ENCODE measurements at regions not wholly inside any gene's neighbourhood (a gene's known extent, or its start where the extent isn't known, plus 50 kb on each side); places are given as distances from the start of the nearest gene placed in this dataset.

DNA sequence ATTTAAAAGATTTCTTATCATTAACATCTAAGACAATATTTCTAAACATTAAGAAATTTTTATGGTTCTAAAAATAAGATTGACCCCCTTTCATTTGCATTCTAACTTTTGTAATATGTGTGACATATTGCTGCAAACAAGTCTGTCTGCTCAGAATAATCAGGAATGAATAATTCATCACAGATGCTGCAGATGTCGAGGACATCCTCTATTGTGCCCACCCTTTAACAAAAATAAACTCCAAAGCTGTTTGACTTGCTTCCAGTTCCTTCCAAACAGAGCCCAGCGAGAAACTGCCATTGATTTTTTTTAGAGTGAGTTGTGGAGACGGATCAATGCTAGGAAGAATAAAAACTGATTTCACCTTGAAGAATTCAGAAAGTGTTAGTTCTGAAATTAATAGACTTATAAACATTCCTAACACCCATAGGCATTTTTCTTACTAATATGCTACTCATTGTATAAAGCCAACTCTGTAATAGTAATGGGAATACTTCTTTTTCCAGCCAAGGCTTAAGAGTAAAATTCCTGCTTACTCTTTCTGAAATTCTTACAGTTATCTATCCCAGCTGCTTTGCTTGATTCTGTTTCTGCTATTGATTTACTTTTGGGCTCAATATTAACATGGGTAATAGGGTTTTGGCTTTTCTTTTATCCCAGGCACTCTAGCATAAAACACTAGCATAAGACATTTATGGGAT is 244.8 kb upstream of the FAM83B start:
- TF ChIP-seq, protein P1, sequence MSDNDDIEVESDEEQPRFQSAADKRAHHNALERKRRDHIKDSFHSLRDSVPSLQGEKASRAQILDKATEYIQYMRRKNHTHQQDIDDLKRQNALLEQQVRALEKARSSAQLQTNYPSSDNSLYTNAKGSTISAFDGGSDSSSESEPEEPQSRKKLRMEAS (IDR thresholded peaks at IDR 0.05; ENCODE audit: low read depth, low read length): no peak
- TF ChIP-seq CTCF (IDR thresholded peaks at IDR 0.05; ENCODE audit: low read depth, low read length) (no peak), POLR2A (IDR thresholded peaks at IDR 0.05; ENCODE audit: extremely low read depth, insufficient read length) (no peak)

All from NB4 (cell line).